ENCODE measurements at regions not wholly inside any gene's neighbourhood (a gene's known extent, or its start where the extent isn't known, plus 50 kb on each side); places are given as distances from the start of the nearest gene placed in this dataset.

GRCh38 chr9:88754886-88755285 is 219.9 kb downstream of the NXNL2 start:
- H3T11ph ChIP-seq (ENCODE audit: low read length): no peak overlapping the region
- H2BK12ac ChIP-seq (ENCODE audit: insufficient read length, low read depth, low read length): no peak overlapping the region
- no peak overlapping the region for H2BK20ac ChIP-seq (ENCODE audit: low read depth, low read length, poor library complexity, severe bottlenecking)
- H3K27me3 ChIP-seq (ENCODE audit: insufficient read depth, low read length): no peaks in the 10 kb centered on the region
- Mint-ChIP-seq H3K36me3 (ENCODE audit: insufficient read depth in 1 of 3, low read depth in 3 of 3) (no peaks in the 10 kb centered on the region; a peak in 2 of 7 replicates), H3K4me3 (no peak overlapping the region), H3K27me3 (ENCODE audit: low read depth) (no peaks in the 10 kb centered on the region; the same call in 1 of the 2 replicates), H3K27ac (no peak overlapping the region), H3K9me3 (no peaks in the 10 kb centered on the region; a peak in 3 of 5 replicates), H3K4me1 (peaks cover 3 to 11% of the 10 kb centered on the region in 2 experiments; a peak in 3 of 4 replicates)
- no peak overlapping the region for H3K14ac ChIP-seq (ENCODE audit: insufficient read depth, low read length)
- H2BK120ac ChIP-seq (ENCODE audit: low read depth, low read length, poor library complexity, severe bottlenecking): no peak overlapping the region
- H3K23me2 ChIP-seq (ENCODE audit: insufficient read length, low read depth, low read length, poor library complexity, severe bottlenecking): no peaks in the 10 kb centered on the region
- no peak overlapping the region for H3K4me2 ChIP-seq (ENCODE audit: insufficient read depth, insufficient read length, low read length)
- H4K8ac ChIP-seq (replicated peaks; ENCODE audit: insufficient read length, low read depth, low read length): no peak overlapping the region
- H2AFZ ChIP-seq (ENCODE audit: low read length): no peak overlapping the region
- no peak for TF ChIP-seq CTCF (conservative IDR thresholded peaks at IDR 0.05)
- H3K27ac ChIP-seq (ENCODE audit: insufficient read length, low read depth, low read length): no peak overlapping the region
- H4K20me1 ChIP-seq (ENCODE audit: control insufficient read depth, insufficient read depth, insufficient read length): no peaks in the 10 kb centered on the region
- H2BK15ac ChIP-seq (ENCODE audit: low read depth, low read length): no peak overlapping the region
- no peak overlapping the region for H3K23ac ChIP-seq (ENCODE audit: insufficient read length, low read depth, low read length)
- no peak for DNase-seq
- H3K4me1 ChIP-seq (ENCODE audit: insufficient read depth, low read length): no peaks in the 10 kb centered on the region
- H3K56ac ChIP-seq (ENCODE audit: insufficient read length, low read depth, low read length): no peak overlapping the region
- H3K9me3 ChIP-seq (ENCODE audit: control insufficient read depth, low read depth, low read length): no peaks in the 10 kb centered on the region
- no peak overlapping the region for H2BK5ac ChIP-seq (ENCODE audit: insufficient read length, low read length)
- WGBS (ENCODE audit: extremely low coverage, insufficient read length, low lambda C conversion rate): no CpG with 5 or more reads among the region's 5 CpGs
- no peaks in the 10 kb centered on the region for H3K79me2 ChIP-seq (ENCODE audit: insufficient read depth, low read length)
- H4K91ac ChIP-seq (ENCODE audit: insufficient read length, low read depth, low read length): no peak overlapping the region
- H4K5ac ChIP-seq (ENCODE audit: insufficient read length, low read depth, low read length): no peak overlapping the region
- no peak overlapping the region for H3K4ac ChIP-seq (ENCODE audit: low read depth, low read length)
- no peak overlapping the region for H3K18ac ChIP-seq (ENCODE audit: insufficient read length, low read depth, low read length)
- H3K79me1 ChIP-seq (ENCODE audit: insufficient read depth, low read depth, low read length, poor library complexity, severe bottlenecking): no peaks in the 10 kb centered on the region
- no peak overlapping the region for H3K9ac ChIP-seq (ENCODE audit: extremely low read depth, insufficient read length, low read length)
- no peak overlapping the region for H2AK5ac ChIP-seq (ENCODE audit: insufficient read length, low read length)

All from H9 (cell line).